Lower leg skin (tissue), 3 donors: ENCODE measurements at regions not wholly inside any gene's neighbourhood (a gene's known extent, or its start where the extent isn't known, plus 50 kb on each side); places are given as distances from the start of the nearest gene placed in this dataset.

Experiments used
- POLR2A ChIP-seq, 2 donors: fragments of 450-650 bp; IDR thresholded peaks; one replicate each; pipeline ENCODE4 v1.6.1; 2016 to 2017; ENCODE audit warnings: antibody characterized with exemption in 2 of 2, mild to moderate bottlenecking in 1 of 2, moderate library complexity in 1 of 2
- TF ChIP-seq, protein P1 (sequence below), 3 donors: fragments of 450-650 bp; IDR thresholded peaks; one replicate each; pipeline ENCODE4 v1.5.1; 2016; ENCODE audit warnings: antibody characterized with exemption in 3 of 3, mild to moderate bottlenecking in 3 of 3, moderate library complexity in 2 of 3

DNA sequence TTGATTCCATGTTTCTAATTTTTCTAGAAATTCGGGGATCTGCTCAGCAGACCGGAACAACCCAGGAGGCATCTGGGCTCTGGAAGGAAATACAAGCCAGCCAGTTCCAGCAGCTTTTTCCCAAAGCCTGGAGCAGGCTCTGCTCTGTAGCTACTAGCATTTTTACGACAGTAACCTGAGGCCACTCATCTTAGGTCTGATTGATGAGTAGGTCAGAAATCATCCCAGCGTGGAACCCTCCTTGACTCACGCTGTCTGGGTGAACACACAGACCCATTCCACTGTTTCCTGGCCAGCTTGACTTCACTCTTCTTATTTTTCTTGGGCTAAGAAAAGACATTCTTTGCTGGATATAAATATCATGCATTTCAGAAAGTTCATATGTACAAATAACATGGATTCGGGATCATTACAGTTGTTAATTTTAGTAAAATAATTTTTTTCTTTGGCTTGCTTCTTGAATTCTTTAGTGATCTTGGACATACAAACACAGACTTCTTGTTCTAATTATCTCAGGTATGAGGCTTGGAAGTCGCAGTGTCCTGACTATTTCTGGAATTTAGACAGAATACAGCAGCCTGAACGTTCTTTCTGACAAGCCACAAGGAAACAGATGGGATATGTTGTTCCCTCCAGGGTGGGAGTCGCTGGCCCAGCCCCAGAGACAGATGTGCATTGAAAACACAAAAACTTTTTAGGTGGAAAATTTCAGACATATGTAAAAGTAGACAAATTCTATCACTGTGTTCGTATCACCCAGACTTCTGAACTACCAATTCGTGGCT is 54.6 kb upstream of the PITRM1 start:
- no peak for TF ChIP-seq POLR2A (IDR thresholded peaks at IDR 0.05)
- TF ChIP-seq, protein P1, sequence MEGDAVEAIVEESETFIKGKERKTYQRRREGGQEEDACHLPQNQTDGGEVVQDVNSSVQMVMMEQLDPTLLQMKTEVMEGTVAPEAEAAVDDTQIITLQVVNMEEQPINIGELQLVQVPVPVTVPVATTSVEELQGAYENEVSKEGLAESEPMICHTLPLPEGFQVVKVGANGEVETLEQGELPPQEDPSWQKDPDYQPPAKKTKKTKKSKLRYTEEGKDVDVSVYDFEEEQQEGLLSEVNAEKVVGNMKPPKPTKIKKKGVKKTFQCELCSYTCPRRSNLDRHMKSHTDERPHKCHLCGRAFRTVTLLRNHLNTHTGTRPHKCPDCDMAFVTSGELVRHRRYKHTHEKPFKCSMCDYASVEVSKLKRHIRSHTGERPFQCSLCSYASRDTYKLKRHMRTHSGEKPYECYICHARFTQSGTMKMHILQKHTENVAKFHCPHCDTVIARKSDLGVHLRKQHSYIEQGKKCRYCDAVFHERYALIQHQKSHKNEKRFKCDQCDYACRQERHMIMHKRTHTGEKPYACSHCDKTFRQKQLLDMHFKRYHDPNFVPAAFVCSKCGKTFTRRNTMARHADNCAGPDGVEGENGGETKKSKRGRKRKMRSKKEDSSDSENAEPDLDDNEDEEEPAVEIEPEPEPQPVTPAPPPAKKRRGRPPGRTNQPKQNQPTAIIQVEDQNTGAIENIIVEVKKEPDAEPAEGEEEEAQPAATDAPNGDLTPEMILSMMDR (IDR thresholded peaks at IDR 0.05): no peak
